AG04449 (cell line): ENCODE measurements at regions not wholly inside any gene's neighbourhood (a gene's known extent, or its start where the extent isn't known, plus 50 kb on each side); places are given as distances from the start of the nearest gene placed in this dataset.
A peak's percentile ranks its signal among the peaks of the same experiment; 100 is the strongest.

Experiments
- CTCF ChIA-PET: fragments of 350-600 bp; formaldehyde crosslinking; extraction: SDS; loops from one replicate; lab custom pipeline; 2021; ENCODE audit warnings: antibody characterized with exemption; lab: Yijun Ruan, JAX
- POLR2A ChIA-PET: fragments of 400-600, 350-600 bp; formaldehyde crosslinking; extraction: SDS; loops from one replicate; lab custom pipeline; 2020; ENCODE audit warnings: antibody characterized with exemption, inconsistent platforms; lab: Yijun Ruan, JAX
- DNase-seq: peaks from one replicate; pipeline ENCODE4 v3.0.0-alpha.2; 2010; ENCODE audit warnings: low read depth, low spot score
- H3K4me3 ChIP-seq: 2 replicates; pipeline ENCODE4 v1.5.1; 2011; ENCODE audit warnings: low read depth, mild to moderate bottlenecking, control low read depth, low read length
- CTCF ChIP-seq: IDR thresholded peaks from one replicate; pipeline ENCODE4 v1.5.1; 2011; ENCODE audit warnings: mild to moderate bottlenecking, moderate library complexity, low read length, control low read depth, inconsistent platforms; ENCODE audit not compliant: insufficient read depth; ENCODE audit errors: missing control alignments

- DNase-seq, result no peak
- ChIA-PET POLR2A (no interaction called here), CTCF (interaction anchor here (2.1 to 3.3 kb wide), 2 partner anchors 8 to 686 kb away, joined by 6 to 13 read pairs; no protein-coding TSS in a partner anchor)
- TF ChIP-seq CTCF, result no peak
- no peak overlapping the region for H3K4me3 ChIP-seq
These were observed 692.5 kb downstream of the INHBA start for GRCh38 chr7:41010418-41010817.

- no peak overlapping the region for H3K4me3 ChIP-seq
- no peak for TF ChIP-seq CTCF
- ChIA-PET CTCF (interaction anchor here (1.6 kb wide), 1 partner anchor 697 kb away, joined by 4 read pairs; no protein-coding TSS in a partner anchor), POLR2A (no interaction called here)
- DNase-seq, result no peak
These were observed 695.1 kb downstream of the INHBA start for GRCh38 chr7:41007811-41008210.

GRCh38 chr7:41007351-41007751 lies 695.5 kb downstream of the INHBA start:
- TF ChIP-seq CTCF, result no peak
- CTCF ChIA-PET, result interaction anchor here (1.6 kb wide), 1 partner anchor 698 kb away, joined by 4 read pairs; no protein-coding TSS in a partner anchor
- DNase-seq, result no peak
- POLR2A ChIA-PET, result no interaction called here
- no peak overlapping the region for H3K4me3 ChIP-seq

GRCh38 chr7:41006306-41006995 lies 696.4 kb downstream of the INHBA start:
- no peak for DNase-seq
- no peak overlapping the region for H3K4me3 ChIP-seq
- no peak for TF ChIP-seq CTCF
- ChIA-PET CTCF (interaction anchor here (0.8 to 1.6 kb wide), 2 partner anchors 24 to 699 kb away, joined by 3 to 4 read pairs; no protein-coding TSS in a partner anchor), POLR2A (no interaction called here)

GRCh38 chr7:41005374-41005901 lies 697.5 kb downstream of the INHBA start:
- POLR2A ChIA-PET, result no interaction called here
- no peak for TF ChIP-seq CTCF
- CTCF ChIA-PET, result interaction anchor here (1.8 to 3.2 kb wide), 2 partner anchors 12 to 690 kb away, joined by 6 to 10 read pairs; no protein-coding TSS in a partner anchor
- peak; percentile 24 for DNase-seq
- no peak overlapping the region for H3K4me3 ChIP-seq

- CTCF ChIA-PET, result interaction anchor here (0.8 to 3.2 kb wide), 14 partner anchors 11 to 715 kb away, joined by 3 to 21 read pairs (median 5); partner anchors contain the start of gene INHBA
- no peak overlapping the region for H3K4me3 ChIP-seq
- no peak for DNase-seq
- TF ChIP-seq CTCF, result no peak
- POLR2A ChIA-PET, result no interaction called here
These were observed 698.9 kb downstream of the INHBA start for GRCh38 chr7:41003977-41004376.
